ENCODE measurements at regions not wholly inside any gene's neighbourhood (a gene's known extent, or its start where the extent isn't known, plus 50 kb on each side); places are given as distances from the start of the nearest gene placed in this dataset.
"Not testable (repeated sequence)": the region's sequence is repeated elsewhere in the genome, so short reads cannot be mapped to it uniquely, and the experiment has no call there.

DNA sequence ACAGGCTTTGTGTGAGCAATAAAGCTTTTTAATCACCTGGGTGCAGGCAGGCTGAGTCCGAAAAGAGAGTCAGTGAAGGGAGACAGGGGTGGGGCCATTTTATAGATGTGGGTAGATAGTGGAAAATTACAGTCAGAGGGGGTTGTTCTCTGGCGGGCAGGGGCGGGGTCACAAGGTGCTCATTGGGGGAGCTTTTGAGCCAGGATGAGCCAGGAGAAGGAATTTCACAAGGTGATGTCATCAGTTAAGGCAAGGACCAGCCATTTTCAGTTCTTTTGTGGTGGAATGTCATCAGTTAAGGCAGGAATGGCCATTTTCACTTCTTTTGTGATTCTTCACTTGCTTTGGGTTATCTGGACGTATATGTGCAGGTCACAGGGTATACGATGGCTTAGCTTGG, 571.3 kb upstream of the PCDH7 start:
- not testable (repeated sequence) for DNase-seq (ENCODE audit: low spot score)

DNA sequence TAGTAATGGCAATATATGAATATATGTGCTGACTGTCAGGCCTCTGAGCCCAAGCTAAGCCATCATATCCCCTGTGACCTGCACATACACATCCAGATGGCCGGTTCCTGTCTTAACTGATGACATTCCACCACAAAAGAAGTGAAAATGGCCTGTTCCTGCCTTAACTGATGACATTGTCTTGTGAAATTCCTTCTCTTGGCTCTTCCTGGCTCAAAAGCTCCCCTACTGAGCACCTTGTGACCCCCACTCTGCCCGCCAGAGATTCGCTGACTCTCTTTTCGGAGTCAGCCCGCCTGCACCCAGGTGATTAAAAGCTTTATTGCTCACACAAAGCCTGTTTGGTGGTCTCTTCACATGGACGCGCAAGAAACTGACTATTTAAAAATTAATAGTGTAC, 570.6 kb upstream of the PCDH7 start:
- not testable (repeated sequence) for DNase-seq (ENCODE audit: low spot score)

DNA sequence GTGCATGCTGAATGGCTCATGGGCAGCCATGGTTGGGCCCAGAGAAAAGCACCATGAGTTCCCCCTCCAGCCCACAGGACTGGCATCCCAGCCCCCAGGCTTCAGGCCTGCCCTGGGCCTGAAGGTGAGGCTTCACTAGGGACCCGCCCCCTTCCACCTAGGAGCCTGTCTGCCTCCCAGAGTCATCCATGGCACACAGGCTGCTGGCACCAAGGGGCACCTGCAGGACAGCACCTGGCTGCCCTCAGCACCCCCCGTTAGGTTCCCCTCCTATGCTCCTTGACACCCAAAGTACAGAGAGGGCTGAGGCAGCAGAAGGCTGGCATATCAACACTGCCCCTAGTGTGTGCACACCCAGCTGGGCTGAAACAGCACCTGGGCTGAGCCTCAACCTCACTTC, 566.7 kb upstream of the PCDH7 start:
- no peak for DNase-seq (ENCODE audit: low spot score)

DNA sequence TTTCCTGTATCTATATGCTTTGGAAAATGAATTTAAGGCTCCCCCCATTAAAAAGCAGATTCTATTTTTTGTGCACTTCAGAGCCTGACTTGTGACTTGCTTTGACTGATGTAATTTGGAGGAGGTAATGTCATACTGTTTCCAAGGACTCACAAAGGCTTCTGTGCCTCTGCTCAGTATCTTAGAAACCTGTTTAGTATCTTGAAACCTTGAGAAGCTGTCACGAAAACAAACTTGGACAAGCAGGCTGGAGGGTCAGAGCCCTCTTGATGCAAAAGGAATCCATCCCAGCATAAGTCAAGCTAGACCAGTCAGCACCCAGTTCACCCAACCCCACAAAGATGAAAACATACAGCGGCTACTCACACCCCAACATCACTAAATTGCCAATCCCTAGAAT, 560.0 kb upstream of the PCDH7 start:
- no peak for DNase-seq (ENCODE audit: low spot score)

DNA sequence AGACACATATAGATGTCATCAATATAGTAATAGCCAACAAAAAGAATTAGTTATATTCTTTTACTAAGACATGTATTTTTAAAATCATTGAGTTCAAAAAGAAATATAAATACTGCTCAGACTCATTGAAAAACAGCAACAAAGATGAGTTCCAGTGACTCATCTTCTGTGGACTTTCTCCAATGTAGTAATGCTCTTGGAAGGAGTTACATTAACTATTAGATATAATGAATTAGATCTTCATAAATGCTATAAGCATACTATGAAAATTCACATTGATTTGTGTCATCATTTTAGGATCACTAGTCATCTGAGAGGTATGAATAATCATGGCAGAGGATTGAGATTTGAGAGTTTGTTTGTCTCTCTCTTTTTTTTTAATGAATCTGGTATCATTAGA, 547.8 kb upstream of the PCDH7 start:
- no peak for DNase-seq (ENCODE audit: low spot score)

DNA sequence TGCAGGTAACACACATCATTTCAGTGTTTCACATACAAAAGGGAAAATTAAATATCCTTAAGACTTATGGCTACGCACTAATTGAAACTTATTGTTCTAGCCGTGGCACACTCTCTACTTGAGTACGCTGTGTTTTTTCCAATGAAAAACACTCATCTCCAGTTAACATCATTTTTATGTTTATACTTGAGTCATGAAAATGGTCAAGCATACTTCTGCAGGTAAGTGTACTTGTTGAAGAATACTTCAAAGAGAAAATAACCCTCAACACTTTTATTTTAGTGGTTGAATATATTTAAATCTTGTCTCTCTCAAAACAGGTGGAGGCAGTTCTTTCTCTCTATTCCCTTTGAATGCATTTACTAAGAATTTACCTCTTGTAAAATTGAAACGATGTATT, 538.7 kb upstream of the PCDH7 start:
- DNase-seq (ENCODE audit: low spot score): no peak

DNA sequence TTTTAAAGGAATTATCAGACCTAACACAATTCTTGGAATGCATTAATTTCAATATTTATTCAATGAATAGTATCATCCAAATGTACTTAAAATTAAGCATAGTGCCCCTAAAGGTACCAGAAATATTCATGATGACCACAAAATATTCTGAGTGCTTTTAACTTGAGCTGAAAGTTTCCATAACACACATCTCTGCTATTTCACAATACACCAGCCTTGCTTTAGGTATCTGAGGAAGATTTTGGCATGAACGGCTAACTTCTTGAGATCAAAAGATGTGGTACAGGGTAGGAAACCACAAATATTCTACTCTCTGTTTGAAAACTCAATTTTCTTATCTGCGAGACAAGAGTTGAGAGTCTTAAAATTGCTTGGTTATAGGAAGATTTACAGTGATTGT, 538.3 kb upstream of the PCDH7 start:
- DNase-seq (ENCODE audit: low spot score): no peak

DNA sequence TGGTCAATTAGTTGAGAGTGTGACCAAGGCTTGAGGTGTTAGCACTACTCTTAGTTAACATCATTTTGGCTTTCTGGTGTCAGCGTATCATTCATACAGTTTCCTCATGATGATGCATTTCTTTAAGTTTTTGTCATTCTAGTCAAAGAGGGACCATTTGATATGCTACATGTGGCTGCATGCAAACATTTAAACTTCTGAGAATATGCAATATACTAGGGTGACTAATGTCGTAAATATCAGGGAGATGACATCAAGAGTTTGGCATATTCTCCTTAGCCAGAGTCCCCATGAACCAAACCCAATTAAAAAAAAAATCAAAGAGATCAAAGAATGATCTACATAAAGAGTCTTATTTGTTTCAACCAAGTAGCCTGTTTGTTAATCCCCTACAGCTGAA, 537.4 kb upstream of the PCDH7 start:
- no peak for DNase-seq (ENCODE audit: low spot score)

DNA sequence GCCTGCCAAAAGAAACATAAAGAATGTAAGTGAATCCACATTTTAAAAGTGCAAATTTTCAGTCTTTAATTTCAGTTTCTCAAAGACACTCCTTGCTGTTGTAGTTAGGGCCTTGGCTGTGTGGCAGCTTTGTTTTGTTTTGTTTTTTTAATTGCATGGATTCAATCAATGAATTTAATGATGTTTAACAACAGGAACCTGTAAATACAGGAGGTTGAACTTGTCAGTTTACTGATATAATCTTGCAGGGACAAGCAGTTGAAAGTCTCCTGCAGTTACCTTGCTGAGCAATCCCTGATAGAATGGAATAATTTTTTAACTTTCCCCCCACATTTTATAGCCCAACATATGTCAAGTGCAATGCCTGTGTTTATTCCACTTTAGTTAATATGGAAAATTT, 528.3 kb upstream of the PCDH7 start:
- no peak for DNase-seq (ENCODE audit: low spot score)

DNA sequence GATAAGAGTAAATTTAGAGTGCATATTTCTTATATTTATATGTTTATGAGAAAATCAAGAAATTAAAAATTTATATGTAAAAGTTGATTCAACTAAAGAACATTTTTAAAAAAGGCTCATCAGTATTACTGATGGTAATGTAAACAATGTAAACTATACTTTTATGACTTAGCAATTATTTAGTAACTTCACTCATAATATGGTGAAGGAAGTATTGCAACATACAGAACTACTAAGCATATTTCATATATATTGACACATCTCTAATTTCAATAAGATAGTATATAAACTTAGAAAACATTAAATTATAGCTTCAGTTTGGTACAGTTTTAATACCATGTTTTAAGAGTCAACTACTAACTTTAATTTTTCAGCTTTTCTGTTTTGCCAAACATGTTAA, 512.8 kb upstream of the PCDH7 start:
- no peak for DNase-seq (ENCODE audit: low spot score)

DNA sequence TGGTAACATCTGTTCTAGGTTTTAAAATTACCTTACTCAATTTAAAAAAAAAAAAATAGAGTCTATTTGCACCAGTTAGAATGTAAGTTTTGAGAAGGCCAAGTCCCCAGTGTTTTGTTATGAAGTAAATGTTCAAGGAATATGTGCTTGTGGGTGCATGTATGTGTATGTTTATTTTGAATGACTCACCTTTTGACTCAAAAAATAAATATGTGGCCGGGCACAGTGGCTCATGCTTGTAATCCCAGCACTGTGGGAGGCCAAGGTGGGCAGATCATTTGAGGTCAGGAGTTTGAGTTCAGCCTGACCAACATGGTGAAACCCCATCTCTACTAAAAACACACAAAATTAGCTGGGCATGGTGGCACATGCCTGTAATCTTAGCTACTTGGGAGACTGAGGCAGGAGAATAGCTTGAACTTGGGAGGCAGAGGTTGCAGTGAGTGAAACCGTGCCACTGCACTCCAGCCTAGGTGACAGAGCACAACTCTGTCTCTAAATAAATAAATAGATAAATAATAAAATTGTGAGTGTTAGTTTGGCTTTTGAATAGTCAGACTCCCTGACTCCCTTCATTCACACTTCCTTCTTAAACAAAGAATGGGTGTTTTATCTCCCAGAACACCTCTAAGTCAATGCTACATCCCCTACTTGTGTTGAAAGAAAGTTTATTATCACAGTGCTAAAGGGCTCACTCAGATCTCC, 511.3 kb upstream of the PCDH7 start:
- DNase-seq (ENCODE audit: low spot score): no peak

DNA sequence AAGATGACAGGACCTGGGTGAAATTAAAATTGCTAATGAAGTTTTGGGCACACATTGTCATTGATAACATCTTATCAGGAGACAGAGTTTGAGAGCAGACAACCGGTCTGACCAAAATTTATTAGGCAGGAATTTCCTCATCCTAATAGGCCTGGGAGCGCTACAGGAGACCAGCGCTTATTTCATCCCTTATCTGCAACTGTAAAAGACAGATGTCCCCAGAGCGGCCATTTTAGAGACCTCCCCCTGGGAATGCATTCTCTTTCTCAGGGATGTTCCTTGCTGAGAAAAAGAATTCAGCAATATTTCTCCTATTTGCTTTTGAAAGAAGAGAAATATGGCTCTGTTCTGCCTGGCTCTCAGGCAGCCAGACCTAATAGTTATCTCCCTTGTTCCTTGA, 504.2 kb upstream of the PCDH7 start:
- DNase-seq (ENCODE audit: low spot score): not testable (repeated sequence)

DNA sequence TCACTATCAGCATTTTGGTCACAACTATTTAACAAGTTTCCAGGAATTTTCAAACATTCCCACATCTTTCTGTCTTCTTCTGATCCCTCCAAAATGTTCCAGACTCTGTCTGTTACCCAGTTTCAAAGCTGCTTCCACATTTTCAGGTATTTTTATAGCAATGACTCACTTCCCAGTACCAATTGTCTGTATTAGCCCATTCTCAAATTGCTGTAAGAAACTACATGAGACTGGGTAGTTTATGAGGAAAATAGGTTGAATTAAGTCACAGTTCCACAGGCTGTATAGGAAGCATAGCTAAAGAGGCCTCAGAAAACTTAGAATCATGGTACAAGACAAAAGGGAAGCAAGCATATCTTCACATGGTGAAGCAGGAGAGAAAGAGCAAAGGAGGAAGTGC, 475.0 kb upstream of the PCDH7 start:
- DNase-seq (ENCODE audit: low spot score): no peak

DNA sequence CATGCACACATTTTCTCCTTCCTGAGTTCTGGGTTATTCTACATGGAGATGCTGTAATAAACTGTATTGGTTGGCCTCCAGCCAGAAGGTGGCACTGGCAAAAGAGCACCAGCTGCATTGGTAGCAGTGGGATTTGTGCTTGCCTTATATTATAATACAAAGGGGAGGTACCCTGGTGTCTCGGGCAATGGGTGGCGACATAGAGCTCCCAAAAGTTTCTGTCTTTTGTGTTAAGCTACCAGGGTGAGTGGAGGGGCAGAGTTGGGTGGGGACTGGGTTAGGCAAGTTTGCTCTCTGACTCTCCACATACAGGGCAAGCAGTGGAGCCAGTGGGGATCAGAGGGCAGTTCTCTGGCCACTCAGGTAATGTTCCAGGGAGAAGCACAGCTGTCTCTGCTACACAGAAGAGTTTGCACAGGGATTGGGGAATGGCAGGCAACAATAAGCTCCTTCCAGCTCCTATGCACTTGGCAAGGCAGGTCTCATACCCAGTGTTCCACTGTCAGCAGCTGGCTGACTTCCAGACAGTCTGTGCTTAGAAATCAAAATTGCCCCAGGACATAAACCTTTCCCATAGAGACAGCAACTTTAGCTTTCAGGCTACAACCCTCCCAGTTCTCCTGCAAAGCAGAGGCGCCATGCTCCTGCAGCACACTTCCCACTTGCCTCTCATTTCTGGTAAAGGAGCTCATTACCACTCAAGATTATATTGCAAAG, 463.9 kb upstream of the PCDH7 start:
- DNase-seq (ENCODE audit: low spot score): no peak

DNA sequence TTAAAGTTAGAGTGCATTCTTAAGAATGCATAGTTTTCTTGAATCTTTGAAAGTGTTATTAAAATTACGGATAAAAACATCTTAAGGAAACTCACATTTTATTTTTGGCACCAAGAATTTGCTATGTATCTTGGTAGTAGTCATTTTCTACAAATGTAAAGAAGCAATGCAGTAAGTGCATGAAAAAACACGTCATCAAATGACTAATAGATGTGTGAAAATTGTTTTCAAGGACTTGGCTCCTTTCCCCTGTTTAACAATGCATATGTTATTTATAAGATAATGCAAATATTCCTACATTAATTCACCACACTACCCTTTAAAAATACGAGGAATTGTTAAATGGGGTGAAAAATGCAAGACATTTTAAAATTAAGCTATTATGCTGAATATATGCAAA, 461.2 kb upstream of the PCDH7 start:
- DNase-seq (ENCODE audit: low spot score): no peak

DNA sequence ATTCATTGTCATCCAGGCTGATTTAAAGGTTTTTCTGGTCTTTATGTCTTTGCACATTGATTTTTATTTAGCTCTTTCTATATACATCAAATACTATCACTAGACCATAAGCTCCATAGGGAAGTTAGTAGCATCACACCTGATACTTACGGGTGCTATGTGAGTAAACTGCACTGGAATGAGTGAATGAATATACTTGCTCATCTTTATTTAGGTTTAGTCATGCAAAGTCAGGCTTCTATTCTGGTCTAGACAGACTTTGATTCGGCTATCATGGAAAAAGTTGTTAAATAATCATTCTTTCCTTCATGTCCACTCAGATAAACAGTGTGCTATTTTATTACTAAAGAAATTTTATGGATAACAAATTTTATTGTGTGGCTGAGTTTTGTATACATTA, 457.8 kb upstream of the PCDH7 start:
- no peak for DNase-seq (ENCODE audit: low spot score)

DNA sequence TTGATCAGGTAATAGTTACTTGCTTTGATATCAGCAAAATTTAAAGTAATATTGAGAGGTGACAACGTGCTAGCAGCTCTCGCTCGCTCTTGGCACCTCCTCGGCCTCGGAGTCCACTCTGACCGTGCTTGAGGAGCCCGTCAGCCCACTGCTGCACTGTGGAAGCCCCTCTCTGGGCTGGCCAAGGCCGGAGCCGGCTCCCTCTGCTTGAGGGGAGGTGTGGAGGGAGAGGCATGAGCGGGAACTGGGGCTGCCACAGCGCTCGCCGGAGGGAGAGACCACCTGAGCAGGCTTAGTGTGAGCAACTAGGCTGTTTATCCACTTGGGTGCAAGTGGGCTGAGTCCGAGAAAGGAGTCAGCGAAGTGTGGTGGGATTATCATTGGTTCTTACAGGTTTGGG, 455.7 kb upstream of the PCDH7 start:
- no peak for DNase-seq (ENCODE audit: low spot score)

DNA sequence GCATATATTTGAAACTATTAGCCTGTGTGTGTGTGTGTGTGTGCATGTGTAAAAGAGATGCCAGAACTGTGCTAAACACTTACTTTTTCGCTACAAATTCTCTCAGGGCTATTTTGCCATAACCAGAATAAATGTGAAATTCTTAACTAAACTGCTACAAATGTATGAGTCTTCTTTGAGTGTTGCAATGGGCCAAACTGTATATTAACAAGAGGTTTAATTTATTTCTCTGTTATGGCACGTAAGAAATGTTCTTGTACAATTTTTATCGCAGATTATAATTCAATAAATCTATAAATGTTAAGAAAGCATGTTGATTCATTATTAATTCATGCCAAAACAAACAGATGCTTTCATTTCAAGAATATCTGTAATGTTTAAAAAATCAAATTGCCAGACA, 454.5 kb upstream of the PCDH7 start:
- DNase-seq (ENCODE audit: low spot score): no peak

DNA sequence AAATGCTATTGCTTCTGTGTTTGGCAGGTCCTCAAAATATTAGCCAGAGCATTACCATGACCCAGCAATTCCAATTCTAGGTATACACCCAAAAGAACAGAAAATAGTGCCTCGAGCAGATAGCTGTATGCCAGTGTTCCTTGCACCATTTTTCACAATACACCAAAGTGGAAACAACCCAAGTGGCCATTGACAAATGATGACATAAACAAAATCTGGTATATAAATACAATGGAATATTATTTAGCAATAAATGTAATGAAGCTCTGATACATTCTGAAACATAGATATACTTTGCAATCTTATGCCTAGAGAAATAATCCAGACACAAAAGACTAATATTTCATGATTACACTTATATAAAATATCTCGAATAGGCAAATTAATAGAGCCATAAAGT, 451.8 kb upstream of the PCDH7 start:
- no peak for DNase-seq (ENCODE audit: low spot score)

DNA sequence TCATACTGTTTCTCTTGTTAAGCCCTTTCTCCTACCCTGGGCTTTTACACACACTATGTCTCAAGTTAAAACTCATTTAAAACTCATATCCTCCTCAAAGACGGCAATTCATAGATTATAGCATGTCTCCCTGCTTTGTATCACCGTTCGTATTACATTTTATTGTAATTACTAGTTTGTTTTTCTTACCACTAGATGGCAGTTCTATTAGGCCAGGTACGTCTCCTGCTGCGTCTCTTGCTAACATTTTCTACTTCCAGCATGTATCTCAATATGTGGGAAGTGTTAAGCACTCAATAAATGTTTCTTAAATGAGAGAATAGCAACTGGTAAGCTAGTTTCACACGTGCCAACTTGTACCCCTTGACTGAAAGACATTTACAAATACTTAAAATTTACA, 450.3 kb upstream of the PCDH7 start:
- DNase-seq (ENCODE audit: low spot score): no peak

DNA sequence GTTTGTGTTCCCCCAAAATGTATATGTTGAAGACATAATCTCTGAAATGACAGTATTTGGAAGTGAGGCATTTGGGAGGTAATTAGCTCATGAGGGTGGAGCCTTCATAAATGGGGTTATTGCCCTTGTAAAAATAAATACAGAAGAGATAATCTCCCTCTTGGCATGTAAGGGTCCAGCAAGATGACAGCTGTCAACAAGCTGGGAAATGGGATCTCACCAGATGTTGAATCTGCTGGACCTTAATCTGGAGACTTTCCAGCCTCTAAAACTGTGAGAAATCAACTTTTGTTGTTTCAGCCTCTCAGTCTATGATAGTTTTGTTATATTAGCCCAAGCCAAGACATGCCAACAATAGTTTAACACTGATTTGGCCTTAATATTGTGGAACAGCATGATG, 438.2 kb upstream of the PCDH7 start:
- DNase-seq (ENCODE audit: low spot score): no peak

DNA sequence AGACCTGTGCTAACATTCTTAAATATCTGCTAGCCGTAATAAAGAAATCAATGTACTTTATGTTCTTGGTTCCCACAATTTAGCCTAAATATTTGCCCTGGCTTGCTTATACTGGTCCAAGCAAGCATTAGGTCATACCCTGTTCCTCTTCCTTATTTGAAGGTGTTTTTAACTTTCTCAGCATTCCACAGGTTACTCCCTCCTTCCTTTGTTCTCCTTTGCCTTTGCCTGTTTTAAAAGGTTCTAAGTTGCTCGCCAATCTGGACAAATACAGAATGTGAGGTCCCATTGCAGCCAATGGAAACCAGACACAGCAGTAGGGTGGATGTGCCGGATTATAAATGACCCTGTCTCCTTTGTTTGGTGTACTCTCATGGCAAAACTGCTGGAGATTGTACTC, 436.8 kb upstream of the PCDH7 start:
- no peak for DNase-seq (ENCODE audit: low spot score)

DNA sequence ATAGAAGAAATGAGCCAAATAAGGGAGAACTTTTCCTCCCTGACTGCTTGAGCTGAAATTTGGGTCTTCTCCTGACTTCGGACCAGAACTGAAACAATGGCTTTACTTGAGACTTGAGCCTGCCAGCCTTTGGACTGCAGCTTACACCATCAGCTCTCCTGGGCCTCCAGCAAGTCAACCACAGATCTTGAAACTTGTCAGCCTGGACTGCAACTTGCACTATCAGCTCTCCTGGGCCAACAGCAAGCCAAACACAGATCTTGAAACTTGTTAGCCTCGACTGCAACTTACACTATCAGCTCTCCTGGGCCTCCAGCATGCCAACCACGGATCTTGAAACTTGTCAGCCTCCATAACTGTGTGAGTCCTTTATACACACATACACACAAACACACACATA, 425.9 kb upstream of the PCDH7 start:
- no peak for DNase-seq (ENCODE audit: low spot score)

DNA sequence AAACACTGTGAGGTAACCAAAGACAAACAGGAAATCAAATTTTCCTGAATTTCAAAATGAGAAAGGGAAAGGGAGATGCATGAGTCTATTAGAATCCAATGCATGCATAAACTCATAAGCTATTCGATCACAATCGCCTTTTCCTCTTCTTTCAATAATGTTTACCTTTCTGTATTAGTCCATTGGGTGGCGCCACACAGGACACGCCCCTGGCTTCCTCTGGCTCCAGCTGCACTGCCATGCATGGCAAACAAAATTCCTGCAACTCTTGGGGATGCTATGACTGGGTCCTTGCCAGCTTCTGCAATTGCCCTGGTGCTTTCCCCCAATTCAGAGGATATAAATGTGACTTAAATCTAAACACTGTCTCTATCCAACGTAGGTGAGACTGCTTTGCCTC, 424.5 kb upstream of the PCDH7 start:
- no peak for DNase-seq (ENCODE audit: low spot score)
